GM12874 (cell line): ENCODE measurements at regions not wholly inside any gene's neighbourhood (a gene's known extent, or its start where the extent isn't known, plus 50 kb on each side); places are given as distances from the start of the nearest gene placed in this dataset.

Source experiments
- TF ChIP-seq, protein P1 (sequence below): IDR thresholded peaks from 2 replicates; pipeline ENCODE4 v1.5.1; 2011; ENCODE audit warnings: low read depth, mild to moderate bottlenecking, control low read depth, low read length, moderate library complexity; ENCODE audit not compliant: insufficient read depth

DNA sequence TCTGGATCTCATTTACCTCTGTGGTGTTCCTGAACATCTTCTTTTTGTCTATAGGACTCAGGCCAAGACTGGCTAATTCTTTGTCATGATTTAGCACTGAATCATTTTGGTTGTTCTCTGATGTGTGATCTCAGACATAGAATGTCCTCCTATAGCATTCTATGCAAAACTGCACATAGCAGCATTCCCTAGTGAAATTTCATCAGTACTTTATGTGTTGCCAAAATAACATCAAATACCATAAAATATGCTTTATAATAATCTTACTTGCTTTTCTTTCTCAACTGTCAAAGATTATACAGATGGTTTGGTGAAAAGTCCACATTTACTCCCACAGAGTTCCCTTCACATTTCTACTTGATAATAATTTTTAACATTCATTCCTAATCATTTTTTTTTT is 115.7 kb upstream of the MPDZ start:
- TF ChIP-seq, protein P1, sequence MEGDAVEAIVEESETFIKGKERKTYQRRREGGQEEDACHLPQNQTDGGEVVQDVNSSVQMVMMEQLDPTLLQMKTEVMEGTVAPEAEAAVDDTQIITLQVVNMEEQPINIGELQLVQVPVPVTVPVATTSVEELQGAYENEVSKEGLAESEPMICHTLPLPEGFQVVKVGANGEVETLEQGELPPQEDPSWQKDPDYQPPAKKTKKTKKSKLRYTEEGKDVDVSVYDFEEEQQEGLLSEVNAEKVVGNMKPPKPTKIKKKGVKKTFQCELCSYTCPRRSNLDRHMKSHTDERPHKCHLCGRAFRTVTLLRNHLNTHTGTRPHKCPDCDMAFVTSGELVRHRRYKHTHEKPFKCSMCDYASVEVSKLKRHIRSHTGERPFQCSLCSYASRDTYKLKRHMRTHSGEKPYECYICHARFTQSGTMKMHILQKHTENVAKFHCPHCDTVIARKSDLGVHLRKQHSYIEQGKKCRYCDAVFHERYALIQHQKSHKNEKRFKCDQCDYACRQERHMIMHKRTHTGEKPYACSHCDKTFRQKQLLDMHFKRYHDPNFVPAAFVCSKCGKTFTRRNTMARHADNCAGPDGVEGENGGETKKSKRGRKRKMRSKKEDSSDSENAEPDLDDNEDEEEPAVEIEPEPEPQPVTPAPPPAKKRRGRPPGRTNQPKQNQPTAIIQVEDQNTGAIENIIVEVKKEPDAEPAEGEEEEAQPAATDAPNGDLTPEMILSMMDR, result no peak

DNA sequence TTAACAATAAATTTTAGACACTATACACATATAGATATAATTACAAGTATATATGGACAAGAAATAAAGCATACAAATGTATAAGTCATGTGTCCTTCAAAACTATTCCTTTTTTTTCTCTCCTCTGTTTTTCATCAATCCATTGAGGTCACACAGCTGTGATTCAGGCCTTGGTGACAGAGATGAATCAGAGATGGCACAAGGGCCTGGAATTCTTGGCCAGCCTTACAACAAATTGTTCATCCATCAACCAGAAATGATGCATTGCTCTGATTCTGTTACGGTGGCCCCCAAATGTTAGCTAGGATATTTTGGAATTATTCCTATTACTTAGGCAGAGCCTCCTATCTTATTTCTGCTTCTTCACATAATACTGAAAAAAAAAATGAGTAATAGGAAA is 108.7 kb upstream of the MPDZ start:
- TF ChIP-seq, protein P1, result no peak

DNA sequence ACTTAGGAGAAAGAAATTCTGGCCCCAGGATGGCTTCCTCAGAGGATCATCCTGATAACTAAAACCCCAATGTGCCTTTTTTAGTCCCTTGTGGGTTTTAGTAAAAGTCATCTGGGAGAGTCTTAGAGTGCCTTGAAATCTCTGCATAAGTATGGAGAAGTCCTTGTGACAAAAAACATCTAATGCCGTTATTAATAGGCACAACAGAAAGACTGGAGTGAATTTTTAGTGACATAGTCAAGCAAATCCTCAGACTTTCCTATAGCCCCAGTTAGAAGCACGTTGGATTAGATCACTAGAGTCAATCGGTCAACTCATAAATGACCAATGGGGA is 108.2 kb upstream of the MPDZ start:
- TF ChIP-seq, protein P1, result no peak

DNA sequence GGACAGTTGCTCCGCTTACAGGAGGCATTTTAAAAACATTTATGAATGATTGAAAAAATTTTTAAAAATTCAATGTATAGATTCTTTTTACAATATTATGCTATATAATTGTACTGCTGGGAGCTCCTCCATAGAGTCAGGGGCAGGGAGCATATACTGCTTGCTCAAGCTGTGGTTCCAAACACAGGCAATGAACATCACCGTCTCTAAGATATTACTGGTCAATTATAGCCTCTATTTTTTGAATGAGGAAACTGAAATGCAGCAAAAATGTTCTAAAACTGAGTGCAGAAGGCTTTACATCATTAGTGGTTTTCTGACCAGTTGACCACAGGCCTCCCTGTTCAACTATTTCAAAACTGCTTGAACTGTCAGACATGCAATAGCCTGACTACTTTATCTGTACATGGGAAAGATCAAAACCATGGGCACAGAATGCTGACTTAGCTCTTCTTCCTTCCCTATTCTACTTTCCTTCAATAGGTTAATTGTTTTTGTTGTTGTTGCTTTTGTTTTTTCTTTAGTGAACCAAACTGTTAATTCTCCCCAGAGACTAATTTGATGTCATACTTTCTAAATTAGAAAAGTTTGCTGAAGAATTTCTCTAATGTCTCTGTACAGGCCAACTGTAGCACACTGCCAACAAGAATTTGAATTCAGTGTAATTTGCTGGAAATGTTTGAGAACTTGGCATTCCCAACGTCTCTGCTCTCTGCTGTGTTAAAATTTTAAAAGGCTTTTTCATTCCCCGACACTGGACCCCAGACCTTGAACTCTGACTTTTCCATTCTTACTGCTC is 107.6 kb upstream of the MPDZ start:
- TF ChIP-seq, protein P1, result no peak

DNA sequence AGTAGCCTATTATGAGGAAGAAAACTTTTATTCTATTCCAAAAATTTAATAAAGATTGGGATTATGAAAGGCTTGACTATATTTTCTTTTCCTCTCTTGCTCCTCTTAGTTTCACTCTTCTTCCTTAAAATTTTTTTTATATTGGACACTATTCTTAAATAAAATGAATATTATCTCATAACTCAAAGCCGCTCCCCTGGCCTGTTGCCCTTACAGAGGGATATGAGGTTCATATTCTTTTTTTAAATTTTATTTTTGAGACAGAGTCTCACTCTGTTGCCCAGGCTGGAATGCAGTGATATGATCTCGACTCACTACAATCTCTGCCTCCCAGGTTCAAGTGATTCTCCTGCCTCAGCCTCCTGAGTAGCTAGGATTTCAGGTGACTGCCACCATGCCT is 106.8 kb upstream of the MPDZ start:
- TF ChIP-seq, protein P1, result no peak

DNA sequence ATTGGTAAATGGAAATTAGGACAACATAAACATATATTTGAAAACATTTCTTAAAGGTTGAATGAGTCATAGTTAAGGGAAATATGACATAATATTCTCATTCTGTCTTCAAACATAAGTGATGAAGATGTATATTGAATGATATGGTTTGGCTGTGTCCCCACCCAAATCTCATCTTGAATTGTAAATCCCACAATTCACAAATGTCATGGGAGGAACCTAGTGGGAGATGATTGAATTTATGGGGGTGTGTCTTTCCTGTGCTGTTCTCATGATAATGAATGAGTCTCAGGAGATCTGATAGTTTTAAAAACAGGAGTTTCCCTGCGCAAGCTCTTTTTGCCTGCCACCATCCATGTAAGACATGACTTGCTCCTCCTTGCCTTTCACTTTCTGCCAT is 104.4 kb upstream of the MPDZ start:
- TF ChIP-seq, protein P1, result no peak

DNA sequence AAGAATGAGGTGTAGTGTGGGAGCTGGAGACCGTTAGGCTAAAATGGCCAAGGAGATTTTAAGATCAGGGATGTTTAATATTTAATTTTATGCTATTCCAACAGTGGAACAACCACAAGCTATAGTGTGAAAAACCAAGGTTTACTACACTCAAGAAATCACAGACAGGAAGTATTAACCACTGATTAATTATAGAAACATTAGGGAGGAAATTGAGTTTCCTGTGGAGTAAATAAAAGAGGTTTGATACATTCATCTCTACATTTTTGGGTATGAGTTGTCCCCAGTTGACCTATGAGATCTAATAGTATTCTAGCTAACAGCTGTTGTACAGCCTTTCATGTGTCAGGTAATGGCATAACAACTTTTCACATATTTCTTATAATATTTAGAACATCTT is 103.7 kb upstream of the MPDZ start:
- TF ChIP-seq, protein P1, result no peak
